OCI-LY7 (cell line): ENCODE measurements at regions not wholly inside any gene's neighbourhood (a gene's known extent, or its start where the extent isn't known, plus 50 kb on each side); places are given as distances from the start of the nearest gene placed in this dataset.
"Not testable (repeated sequence)": the region's sequence is repeated elsewhere in the genome, so short reads cannot be mapped to it uniquely, and the experiment has no call there.

Experiments
- EZH2phosphoT487 ChIP-seq: fragments of 200-600 bp; sonication (generic); IDR thresholded peaks from 2 replicates; pipeline ENCODE4 v1.6.1; 2018; ENCODE audit warnings: low read depth, borderline replicate concordance, mild to moderate bottlenecking, mixed run types, antibody characterized with exemption, low read length, moderate library complexity, mixed read lengths
- TF ChIP-seq, protein P1 (sequence below): fragments of 200-600 bp; sonication (generic); conservative IDR thresholded peaks from 2 replicates; pipeline ENCODE4 v1.5.1; 2014; ENCODE audit warnings: mild to moderate bottlenecking, antibody characterized with exemption, low read length, moderate library complexity, mixed read lengths

DNA sequence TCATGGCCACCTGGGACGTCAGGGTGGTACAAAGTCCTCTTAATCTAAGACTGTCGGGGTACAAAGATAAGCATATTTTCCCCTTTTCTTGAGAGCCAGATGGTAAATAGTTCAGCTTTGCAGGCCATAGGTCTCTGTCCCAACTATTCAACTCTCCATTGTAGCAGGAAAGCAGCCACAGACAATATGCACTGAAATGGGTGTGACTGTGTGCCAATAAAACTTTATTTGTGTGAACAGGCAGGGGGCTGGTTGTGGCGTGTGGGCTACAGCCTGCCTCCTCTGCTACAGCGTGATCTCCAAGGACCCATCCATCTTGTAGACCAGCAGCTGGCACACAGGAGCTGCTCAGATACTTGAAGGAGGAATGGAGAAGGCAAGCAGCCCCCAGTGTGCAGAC lies 73.2 kb upstream of the CLEC6A start:
- TF ChIP-seq, protein P1, sequence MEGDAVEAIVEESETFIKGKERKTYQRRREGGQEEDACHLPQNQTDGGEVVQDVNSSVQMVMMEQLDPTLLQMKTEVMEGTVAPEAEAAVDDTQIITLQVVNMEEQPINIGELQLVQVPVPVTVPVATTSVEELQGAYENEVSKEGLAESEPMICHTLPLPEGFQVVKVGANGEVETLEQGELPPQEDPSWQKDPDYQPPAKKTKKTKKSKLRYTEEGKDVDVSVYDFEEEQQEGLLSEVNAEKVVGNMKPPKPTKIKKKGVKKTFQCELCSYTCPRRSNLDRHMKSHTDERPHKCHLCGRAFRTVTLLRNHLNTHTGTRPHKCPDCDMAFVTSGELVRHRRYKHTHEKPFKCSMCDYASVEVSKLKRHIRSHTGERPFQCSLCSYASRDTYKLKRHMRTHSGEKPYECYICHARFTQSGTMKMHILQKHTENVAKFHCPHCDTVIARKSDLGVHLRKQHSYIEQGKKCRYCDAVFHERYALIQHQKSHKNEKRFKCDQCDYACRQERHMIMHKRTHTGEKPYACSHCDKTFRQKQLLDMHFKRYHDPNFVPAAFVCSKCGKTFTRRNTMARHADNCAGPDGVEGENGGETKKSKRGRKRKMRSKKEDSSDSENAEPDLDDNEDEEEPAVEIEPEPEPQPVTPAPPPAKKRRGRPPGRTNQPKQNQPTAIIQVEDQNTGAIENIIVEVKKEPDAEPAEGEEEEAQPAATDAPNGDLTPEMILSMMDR, result not testable (repeated sequence)
- TF ChIP-seq EZH2phosphoT487, result not testable (repeated sequence)
